GM18907 (cell line): ENCODE measurements at regions not wholly inside any gene's neighbourhood (a gene's known extent, or its start where the extent isn't known, plus 50 kb on each side); places are given as distances from the start of the nearest gene placed in this dataset.
"Not testable (repeated sequence)": the region's sequence is repeated elsewhere in the genome, so short reads cannot be mapped to it uniquely, and the experiment has no call there.

Experiments
- ATAC-seq: cut with Tn5 transposase; IDR thresholded peaks from one replicate; pipeline ENCODE4 v1.9.1; 2021; ENCODE audit warnings: mild to moderate bottlenecking, moderate library complexity; ENCODE audit not compliant: unreplicated experiment

DNA sequence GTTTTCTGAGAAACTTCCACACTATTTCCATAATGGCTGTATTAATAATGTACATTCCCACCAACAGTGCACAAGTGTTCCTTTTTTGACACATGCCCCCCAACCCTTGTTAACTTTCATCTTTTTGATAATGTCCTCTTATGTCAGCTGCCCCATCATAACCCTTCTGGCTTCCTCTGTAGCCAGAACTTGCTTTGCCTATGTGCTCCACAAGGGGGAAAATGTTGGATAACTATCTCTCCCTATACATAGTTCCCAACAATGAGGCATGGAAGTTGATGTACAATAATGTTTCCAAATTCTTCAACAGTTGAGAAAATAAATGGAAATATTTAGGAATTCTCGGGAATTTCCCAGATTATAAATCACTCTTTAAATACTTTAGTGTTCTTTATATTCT is 142.9 kb downstream of the ASB9 start:
- ATAC-seq, result no peak

DNA sequence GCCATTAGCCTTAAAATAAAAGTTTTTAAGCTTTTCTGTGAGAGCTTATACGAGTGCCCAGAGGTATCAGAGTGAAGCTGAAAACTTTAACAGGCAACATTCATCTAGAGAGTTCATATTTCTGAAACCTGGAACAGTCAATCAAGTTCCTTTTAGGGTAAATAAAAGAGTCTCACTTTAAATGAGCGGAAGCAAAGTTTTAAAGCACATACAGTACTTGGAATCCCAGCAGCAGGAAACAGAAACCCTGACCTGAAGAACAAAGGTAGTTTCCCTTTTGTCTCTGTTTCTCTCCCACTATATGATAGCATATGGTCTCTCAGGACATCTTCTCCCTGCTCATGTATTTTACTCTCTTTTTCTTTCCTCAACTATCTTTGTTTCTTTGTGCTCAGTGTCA is 153.0 kb downstream of the ASB9 start:
- no peak for ATAC-seq

DNA sequence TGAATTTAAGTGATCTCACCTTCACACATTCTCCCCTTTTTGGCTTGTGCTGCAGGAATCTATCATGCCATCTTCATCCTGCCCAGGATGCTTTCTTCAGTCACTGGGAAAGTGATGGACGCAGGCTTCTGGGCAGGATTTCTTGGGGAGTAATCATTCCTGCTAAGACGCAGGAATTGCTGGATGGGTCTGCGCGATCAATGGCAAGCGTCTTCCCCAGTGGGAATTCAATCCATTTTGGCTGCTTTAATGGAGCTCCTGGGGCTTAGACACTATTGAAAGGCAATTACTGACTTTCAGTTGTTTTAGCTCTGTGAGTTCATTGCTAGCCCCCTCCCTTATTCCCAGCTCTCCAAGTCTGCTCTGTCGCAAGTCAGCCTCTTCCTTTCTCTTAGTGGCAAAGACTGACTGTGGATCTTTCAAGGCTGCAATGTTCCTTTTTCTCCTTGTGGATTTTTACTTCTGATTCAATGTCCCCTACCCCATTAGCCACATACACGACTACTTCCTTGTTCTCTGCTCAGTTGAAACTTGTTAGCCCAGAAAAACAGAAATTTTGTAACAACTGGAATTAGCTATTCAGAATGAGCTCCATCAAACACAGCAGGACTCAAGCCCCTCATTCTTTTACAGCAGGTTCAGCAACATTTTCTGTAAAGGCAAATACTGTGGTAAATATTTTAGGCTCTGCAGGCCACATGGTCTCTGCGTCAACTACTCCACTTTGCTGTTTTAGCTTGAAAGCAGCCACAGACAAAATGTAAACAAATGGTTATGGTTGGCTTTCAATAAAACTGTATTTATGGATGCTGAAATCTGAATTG is 154.9 kb downstream of the ASB9 start:
- ATAC-seq, result no peak

DNA sequence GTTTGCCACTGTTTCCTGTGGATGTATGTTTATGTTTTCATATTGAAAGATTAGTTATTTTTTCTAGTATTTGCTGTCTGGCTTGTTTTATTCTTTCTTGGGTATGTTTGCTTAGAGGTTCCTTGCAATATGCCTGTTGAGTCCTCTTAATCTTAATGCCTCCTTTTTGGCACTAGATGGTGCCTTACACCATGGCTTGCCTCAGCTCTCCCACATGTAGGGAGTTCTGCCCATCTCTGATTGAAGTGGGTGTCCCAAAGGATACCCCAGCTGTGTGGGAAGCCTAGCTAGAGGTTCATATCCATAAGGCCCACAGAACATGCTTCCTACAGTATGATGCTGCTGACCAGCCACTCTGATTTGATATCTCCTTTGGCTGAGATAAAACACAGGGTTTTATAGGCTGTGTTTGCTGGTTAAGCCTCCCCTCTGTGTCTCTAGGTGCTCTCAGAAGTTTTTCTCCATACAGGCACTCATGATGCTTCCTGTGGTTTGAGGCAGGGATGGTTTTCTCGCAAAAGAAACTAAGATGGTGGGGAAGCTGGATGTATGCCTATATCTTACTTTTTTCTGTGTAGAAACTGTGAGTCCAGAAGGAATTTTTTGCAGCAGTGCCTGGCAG is 162.4 kb downstream of the ASB9 start:
- no peak for ATAC-seq

DNA sequence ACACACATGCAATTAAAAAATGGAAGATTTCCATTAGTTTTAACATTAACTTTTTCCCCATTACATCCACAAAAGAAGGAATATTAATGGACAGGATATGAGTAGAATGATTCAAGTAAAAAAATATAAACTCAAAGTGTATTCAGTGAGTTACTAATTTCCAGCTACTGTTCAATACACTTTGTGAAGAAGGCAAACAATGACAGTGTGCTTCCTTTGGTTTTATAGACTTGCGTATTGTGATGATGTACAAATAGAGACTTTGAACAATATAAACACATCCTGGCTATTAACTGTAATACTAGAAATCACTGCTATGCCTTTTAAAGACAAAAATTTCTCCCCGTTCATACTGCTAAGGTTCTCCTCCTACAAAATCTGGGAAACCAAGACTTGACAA is 171.4 kb downstream of the ASB9 start:
- no peak for ATAC-seq

DNA sequence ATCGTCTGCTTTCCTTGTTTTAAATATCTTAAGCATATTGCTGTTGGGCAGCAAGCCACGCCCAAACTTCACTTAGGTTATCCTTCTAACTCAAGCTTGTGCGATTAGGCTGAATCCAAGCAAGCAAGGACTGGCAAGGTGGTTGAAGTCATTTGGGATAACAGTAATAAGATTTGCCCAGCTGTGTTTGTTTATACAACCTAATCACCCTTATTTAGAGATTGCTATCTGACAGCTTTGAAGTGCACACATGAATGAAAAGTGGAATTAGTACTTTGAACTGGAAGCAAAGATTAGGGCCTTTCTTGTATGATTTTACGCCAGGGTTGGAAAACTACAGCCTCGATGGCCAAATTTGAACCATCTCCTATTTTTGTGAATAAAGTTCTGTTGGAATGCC is 182.1 kb downstream of the ASB9 start:
- ATAC-seq, result no peak

DNA sequence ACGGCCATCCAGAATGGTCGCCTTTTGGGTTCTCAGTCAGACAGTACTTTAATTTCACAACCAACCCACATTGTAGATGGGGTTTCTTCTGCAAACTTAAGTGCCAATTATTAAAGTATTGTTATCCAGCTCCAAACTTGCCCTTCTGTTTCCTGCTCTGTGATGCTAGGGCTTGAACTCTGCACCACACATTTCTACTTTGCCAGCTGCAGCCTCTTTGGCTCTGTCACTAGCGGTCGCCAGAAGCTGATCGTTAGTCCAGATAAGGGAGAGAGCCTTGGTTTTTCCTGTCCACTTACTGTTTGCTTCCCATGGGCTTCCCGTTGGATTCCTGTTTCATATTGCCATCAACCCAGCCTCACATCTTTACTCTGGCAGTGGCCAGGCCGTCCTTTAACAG is 196.6 kb downstream of the ASB9 start:
- no peak for ATAC-seq

DNA sequence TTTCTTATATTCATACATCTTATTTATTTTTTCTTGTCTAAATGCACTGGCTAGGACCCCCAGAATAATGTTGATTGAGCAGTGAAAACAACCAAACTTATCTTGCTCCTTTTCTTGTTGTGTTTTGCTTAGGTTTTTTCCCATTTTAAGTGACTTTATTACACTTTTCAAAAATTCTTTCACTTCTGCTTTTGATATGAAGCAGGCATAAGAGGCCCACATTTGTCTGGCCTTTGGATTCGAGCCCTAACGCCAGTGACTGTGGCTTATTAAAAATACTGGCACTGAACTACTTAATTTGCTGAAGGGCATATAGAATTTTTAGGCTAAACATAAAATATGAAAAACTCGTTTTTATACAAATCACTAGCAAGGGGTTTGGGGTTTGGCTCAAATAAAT is 197.0 kb downstream of the ASB9 start:
- no peak for ATAC-seq

DNA sequence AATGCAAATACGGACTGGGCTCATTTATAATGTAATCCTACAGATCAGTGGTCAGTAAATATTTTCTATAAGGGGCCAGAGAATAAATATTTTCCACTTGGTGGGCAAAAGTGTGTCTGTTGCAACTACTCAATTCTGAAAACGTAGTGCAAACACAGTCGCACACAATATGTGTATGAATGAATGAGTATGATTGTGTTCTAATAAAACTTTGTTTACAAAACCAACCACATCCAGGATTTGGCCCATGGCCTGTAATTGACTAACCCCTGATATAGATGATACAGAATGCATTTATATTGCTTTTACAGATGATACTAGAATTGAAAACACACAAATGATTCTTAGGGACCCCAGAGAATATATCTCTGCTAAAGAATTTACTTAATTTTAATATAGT is 197.6 kb downstream of the ASB9 start:
- no peak for ATAC-seq

DNA sequence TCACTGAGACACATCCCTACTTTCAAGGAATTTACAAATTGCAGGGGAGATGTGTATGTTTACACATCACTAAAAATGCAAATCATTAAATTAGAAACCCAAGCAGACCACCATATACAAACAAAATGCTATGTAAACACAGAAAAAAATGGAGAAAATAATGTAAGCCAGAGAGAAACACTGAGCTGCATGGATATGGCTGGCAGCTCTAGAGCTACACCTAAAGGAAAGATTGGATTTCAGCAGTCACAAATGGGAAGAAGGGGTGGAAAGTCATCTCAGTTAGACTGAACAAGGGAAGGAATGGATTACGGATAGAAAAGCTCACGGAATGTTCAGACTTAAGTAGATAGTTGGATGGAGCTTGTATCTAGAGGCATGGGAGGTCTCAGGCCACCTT is 186.3 kb downstream of the MOSPD2 start:
- ATAC-seq, result no peak

DNA sequence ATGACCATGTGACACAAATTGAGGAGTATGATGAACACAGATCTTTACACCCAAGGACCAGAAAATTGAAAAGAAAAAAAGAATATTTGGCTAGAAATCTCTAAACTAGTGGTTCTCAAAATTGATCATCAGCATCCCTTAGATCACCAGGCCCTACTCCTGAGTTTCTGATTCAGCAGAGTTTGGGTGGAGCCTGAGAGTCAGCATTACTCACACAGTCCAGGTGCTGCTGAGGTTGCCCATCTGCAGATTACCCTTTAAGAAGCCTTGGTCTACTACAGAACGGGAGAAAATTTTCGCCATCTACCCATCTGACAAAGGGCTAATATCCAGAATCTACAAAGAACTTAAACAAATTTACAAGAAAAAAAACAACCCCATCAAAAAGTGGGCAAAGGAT is 182.8 kb downstream of the MOSPD2 start:
- ATAC-seq, result no peak

DNA sequence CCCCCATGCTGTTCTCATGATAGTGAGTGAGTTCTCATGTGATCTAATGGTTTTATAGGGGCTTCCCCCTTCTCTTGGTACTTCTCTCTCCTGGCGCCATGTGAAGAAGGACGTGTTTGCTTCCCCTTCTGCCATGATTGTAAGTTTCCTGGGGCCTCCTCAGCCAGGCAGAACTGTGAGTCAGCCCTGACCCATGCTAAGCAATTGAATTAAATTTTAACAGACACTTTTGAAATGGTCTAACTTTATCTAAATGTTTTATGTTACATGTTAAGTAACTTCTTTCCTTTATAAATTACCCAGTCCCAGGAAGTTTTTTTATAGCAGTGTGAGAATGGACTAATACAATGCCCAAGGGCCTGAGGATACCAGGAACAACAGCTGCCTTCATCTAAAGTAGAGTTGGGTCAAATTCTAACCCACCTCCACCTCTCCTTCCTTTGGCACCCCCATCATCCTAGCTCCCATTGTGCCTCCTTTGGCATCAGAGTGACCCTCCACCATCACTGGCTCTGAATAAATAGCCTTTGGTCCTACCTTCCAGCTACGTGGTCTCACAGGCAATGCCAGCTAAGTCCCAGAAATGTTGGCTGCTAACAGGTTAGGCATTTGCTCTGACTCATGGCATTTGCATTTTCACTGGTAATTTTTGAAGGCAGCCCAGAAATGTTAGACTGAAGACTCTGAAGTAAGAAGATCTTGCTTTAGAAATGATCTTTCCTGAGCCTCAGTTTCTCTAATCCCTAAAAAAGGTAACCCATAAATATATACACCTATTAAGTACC is 182.1 kb downstream of the MOSPD2 start:
- no peak for ATAC-seq

DNA sequence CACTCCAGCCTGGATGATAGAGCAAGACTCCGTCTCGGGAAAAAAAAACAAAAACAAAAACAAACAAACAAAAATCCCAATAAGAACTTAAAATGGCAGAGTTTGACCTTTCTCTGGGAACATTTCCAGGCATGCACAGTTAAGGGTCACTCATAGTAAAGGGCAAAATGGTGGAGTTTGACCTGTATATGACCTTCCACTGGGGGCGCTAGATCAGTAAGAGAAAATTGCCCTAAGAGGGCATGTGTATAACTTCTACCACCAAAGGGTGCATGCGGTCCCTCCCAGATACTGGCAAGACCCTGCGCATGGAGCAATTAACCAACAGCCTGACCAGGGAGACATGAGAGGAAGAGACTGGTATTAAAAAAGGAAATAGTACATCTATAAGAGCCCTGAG is 177.2 kb downstream of the MOSPD2 start:
- ATAC-seq, result no peak

DNA sequence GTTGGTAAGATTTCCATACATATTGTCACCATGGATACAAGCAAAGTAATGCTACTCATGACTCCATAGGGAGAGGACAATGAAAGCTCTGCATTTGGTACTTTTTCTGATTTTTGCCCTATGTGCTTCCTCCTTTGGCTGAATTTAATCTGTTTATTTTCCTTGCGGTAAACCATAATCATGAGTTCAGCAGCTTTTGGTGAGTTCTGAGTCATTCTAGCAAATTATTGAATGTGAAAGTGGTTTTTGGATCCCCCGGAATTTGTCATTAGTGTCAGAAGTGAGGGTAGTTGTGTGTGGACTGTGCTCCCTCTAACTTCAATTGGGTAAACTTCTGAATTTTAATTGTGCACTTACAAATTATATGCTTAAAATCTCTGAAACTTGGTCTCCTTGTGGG is 170.3 kb downstream of the MOSPD2 start:
- ATAC-seq, result peak; percentile 77

DNA sequence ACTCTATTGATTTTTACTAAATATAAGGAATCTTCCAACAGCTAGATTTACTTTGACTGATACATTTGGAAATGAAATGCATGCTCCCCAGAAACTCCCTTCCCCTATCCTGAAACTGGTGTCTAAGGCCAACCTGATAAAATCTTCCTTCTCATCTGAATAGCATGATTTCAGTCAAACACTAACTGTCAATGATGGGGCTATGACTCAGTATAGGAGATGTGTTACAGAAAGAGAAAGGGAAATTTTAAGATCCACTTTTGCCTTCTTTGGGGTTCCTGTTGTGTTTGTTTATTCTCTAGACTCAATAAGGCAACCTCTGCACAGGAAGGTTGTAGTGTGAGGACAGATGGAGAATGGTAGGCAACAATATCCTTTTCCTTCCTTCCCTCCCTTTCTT is 160.7 kb downstream of the MOSPD2 start:
- ATAC-seq, result no peak

DNA sequence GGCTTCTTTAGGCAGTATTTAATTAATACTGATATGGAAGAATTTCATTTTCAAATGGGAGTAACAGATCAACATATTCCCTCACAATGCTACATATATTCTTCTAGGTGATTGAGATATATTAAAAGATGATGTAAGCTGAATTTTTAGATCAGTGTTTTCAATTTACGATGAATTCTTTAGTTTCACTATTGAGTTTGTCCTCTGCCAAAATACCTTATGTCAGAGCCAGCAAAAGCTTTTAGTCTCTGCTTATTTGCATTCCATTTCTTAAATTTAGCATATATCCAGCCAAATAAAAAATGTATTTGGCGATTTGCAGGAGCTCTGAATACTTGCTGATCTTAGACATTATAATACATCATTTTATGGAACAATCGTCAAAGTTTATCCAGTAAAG is 144.3 kb downstream of the MOSPD2 start:
- ATAC-seq, result no peak

DNA sequence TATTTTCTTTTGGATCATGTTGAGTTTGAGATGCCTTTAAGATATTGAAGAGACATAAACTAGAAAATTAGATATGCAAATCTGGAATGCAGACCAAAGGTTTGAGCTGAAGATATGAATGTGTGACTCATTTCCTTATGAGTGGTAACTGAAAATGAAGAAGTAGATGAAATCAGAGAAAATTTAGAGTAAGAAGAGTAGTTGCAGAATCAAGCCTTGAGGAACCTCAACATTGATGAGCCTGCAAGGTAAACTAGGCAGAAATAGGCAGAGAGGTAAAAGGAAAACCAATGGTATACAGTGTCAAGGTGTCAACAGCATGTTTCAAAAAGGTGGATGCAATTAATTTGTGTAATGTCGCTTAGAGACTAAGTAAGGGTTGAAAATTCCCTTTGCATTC is 142.8 kb downstream of the MOSPD2 start:
- ATAC-seq, result no peak

DNA sequence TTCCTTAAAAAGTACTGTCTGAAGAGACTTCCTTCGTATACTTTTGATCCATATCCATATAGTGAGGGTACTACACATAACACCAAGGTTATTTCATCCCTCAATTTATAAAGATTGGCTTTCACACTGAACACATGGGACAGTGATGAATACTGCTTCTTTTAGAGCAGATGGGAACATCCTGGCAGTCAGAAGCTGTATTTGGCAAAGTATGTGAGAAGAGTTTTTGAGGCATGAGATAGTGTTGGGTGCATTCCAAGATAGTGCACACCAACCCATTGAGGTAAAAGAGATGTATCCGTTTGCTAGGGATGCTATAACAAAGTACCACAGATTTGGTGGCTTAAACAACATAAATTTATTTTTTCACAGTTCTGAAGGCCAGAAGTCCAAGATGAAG is 141.1 kb downstream of the MOSPD2 start:
- no peak for ATAC-seq

DNA sequence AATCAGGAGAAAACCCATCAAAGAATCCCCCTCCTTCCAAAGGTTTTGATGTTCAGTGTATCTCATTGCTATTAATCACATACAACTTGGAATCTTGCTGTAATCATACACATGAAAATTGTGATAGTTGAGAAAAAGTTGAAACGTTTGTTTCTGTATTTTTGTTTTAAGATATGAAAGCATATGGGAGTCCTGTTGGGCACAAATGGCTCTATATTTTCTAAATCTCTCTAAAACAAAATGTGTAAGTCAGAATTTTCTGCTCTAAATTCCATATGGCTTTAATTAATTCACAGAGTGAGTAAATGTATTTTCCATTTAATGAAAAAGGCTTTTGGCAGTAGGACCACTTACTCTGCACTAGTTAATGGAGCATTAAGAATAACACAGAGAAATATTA is 140.2 kb downstream of the MOSPD2 start:
- ATAC-seq, result no peak

DNA sequence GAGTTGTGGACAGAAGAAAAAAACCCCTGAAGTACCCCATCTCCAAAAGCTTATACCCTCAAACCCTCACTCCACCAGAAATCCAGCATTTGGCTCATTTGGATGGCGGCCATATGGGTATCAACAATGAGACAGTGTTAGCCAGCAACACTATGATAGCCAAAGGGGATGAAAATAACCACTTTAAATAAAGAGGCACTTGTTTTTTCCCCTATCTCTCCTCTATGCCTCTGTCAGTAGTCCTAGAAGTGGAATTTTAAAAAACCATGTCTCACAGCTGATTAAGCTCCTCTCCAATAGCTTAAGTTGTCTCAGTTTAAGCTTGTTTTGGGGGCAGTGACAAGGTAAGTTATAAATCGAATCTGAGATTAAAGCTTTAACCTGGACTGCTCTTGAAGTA is 124.0 kb downstream of the MOSPD2 start:
- no peak for ATAC-seq

DNA sequence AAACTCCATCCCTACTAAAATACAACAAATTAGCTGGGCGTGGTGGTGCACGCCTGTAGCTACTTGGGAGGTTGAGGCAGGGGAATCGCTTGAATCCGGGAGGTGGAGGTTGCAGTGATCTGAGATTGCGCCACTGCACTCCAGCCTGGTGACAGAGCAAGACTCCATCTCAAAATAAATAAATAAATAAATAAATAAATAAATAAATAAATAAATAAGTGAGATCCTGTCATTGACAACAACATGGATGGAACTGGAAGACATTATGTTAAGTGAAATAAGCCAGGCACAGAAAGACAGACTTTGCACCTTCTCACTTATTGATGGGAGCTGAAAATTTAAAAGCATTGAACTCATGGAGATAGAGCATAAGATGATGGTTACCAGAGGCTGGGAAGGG is 111.2 kb downstream of the MOSPD2 start:
- ATAC-seq, result not testable (repeated sequence)
